ENCODE measurements at regions not wholly inside any gene's neighbourhood (a gene's known extent, or its start where the extent isn't known, plus 50 kb on each side); places are given as distances from the start of the nearest gene placed in this dataset.

DNA sequence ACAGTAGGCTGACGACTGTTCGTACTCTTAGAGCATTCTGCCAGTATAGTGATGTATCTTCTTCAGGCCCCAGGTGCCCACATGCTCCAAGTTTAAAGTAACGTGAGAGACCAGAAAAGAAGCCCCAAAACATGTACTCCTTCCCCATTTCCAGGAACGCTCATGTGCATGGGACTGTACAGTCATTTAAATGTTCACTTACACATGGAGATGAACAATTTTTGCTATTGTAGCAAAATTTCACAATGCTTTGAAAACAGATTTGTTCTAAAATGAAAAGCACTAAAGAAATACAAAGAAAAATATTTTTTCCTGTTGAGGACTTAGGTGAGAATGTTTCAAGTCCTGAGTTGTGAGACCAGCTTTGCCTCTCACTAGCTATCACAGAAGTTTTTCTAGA, 269.3 kb upstream of the PRDM1 start:
- TF ChIP-seq, protein P1, sequence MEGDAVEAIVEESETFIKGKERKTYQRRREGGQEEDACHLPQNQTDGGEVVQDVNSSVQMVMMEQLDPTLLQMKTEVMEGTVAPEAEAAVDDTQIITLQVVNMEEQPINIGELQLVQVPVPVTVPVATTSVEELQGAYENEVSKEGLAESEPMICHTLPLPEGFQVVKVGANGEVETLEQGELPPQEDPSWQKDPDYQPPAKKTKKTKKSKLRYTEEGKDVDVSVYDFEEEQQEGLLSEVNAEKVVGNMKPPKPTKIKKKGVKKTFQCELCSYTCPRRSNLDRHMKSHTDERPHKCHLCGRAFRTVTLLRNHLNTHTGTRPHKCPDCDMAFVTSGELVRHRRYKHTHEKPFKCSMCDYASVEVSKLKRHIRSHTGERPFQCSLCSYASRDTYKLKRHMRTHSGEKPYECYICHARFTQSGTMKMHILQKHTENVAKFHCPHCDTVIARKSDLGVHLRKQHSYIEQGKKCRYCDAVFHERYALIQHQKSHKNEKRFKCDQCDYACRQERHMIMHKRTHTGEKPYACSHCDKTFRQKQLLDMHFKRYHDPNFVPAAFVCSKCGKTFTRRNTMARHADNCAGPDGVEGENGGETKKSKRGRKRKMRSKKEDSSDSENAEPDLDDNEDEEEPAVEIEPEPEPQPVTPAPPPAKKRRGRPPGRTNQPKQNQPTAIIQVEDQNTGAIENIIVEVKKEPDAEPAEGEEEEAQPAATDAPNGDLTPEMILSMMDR (IDR thresholded peaks at IDR 0.05): no peak
- TF ChIP-seq POLR2A (IDR thresholded peaks at IDR 0.05): no peak

All from body of pancreas (tissue), 4 donors.